Endodermal cell (in vitro differentiated cells): ENCODE measurements at regions not wholly inside any gene's neighbourhood (a gene's known extent, or its start where the extent isn't known, plus 50 kb on each side); places are given as distances from the start of the nearest gene placed in this dataset.

ENCODE experiments used
- DNase-seq: peaks from one replicate; pipeline ENCODE4 v3.0.0-alpha.2; 2017
- H3K27ac ChIP-seq: 2 replicates; pipeline ENCODE4 v1.5.1; 2013; ENCODE audit warnings: mild to moderate bottlenecking, low read depth, low read length, moderate library complexity
- H3K27me3 ChIP-seq: 2 replicates; pipeline ENCODE4 v1.6.1; 2013; ENCODE audit warnings: mild to moderate bottlenecking, low read length, moderate library complexity; ENCODE audit not compliant: insufficient read depth, control insufficient read depth, poor library complexity, severe bottlenecking
- H3K36me3 ChIP-seq: 2 replicates; pipeline ENCODE4 v1.7.0; 2013; ENCODE audit warnings: mild to moderate bottlenecking, low read length, moderate library complexity; ENCODE audit not compliant: control insufficient read depth, insufficient read depth
- H3K4me1 ChIP-seq: one replicate; pipeline ENCODE4 v1.7.0; 2013; ENCODE audit warnings: low read length; ENCODE audit not compliant: control insufficient read depth, insufficient read depth
- H3K4me3 ChIP-seq: 2 replicates; pipeline ENCODE4 v1.5.1; 2013; ENCODE audit warnings: mild to moderate bottlenecking, low read length, moderate library complexity
- H3K9ac ChIP-seq: 2 replicates; pipeline ENCODE4 v1.6.1; 2013; ENCODE audit warnings: mild to moderate bottlenecking, low read length, moderate library complexity; ENCODE audit not compliant: poor library complexity, severe bottlenecking; ENCODE audit errors: extremely low read depth
- H3K9me3 ChIP-seq: 2 replicates; pipeline ENCODE4 v1.6.1; 2013; ENCODE audit warnings: mild to moderate bottlenecking, low read length, moderate library complexity; ENCODE audit not compliant: control insufficient read depth
- H3K27ac Mint-ChIP-seq: 2 replicates; pipeline ENCODE4 v1.8.0; 2020; ENCODE audit warnings: mixed read lengths
- H3K27me3 Mint-ChIP-seq: 2 replicates; pipeline ENCODE4 v1.8.0; 2021; ENCODE audit warnings: mild to moderate bottlenecking, mixed read lengths; ENCODE audit not compliant: insufficient read depth
- H3K36me3 Mint-ChIP-seq: 2 replicates; pipeline ENCODE4 v1.8.0; 2020; ENCODE audit warnings: low read depth, mixed read lengths
- H3K4me1 Mint-ChIP-seq: 2 replicates; pipeline ENCODE4 v1.8.0; 2020; ENCODE audit warnings: mixed read lengths
- H3K4me3 Mint-ChIP-seq: 2 replicates; pipeline ENCODE4 v1.8.0; 2020; ENCODE audit warnings: mild to moderate bottlenecking, moderate library complexity, mixed read lengths
- H3K9me3 Mint-ChIP-seq: 2 replicates; pipeline ENCODE4 v1.8.0; 2020; ENCODE audit warnings: mild to moderate bottlenecking, mixed read lengths
- WGBS, 2 experiments: methylation state at CpG; one replicate each; pipeline versions ENCODE4 v1.1.5 to v1.1.7; 2013; ENCODE audit warnings: missing lambda C conversion rate in 2 of 2, mixed read lengths in 1 of 2; ENCODE audit not compliant: insufficient coverage in 1 of 2, insufficient read length in 1 of 2; 5-methylcytosine and 5-hydroxymethylcytosine counted together
- TF ChIP-seq, protein P1 (sequence below): fragments of 200-600 bp; sonication (generic); conservative IDR thresholded peaks from 2 replicates; pipeline ENCODE4 v1.5.0; 2021; ENCODE audit warnings: antibody characterized with exemption, mild to moderate bottlenecking

DNA sequence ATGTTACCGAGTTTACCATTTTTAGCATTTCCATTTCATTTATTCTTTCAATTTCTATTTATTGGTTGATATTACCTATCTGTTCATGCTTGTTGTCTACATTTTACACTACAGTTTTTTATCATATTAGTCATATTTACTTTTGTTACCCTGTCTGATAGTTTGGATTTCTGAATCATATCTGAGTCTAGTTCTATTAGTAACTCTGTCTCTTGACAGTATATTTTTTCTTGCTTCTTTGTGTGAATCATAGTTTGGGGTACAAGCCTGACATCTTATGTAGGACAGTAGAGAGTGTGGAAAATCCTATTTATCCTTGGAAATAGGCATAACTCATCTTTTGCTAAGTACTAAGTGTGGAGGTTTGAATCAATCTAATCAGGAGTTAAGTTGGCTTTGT, 263.9 kb upstream of the SESN3 start:
- Histone ChIP-seq H3K4me1 (peaks cover 8% of the 10 kb centered on the region), H3K36me3 (no peaks in the 10 kb centered on the region), H3K9ac (no peak overlapping the region), H3K27me3 (no peaks in the 10 kb centered on the region), H3K9me3 (peaks cover 8% of the 10 kb centered on the region), H3K4me3 (no peak overlapping the region), H3K27ac (no peak overlapping the region)
- TF ChIP-seq, protein P1, sequence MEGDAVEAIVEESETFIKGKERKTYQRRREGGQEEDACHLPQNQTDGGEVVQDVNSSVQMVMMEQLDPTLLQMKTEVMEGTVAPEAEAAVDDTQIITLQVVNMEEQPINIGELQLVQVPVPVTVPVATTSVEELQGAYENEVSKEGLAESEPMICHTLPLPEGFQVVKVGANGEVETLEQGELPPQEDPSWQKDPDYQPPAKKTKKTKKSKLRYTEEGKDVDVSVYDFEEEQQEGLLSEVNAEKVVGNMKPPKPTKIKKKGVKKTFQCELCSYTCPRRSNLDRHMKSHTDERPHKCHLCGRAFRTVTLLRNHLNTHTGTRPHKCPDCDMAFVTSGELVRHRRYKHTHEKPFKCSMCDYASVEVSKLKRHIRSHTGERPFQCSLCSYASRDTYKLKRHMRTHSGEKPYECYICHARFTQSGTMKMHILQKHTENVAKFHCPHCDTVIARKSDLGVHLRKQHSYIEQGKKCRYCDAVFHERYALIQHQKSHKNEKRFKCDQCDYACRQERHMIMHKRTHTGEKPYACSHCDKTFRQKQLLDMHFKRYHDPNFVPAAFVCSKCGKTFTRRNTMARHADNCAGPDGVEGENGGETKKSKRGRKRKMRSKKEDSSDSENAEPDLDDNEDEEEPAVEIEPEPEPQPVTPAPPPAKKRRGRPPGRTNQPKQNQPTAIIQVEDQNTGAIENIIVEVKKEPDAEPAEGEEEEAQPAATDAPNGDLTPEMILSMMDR: no peak
- WGBS, 2 experiments: 90% methylated on average over 1 of the region's 1 CpG; no CpG with 5 or more reads in 1 of the 2 experiments
- Mint-ChIP-seq H3K4me1 (peaks cover 29% of the 10 kb centered on the region), H3K27me3 (peaks cover 1% of the 10 kb centered on the region), H3K36me3 (peaks cover 3% of the 10 kb centered on the region), H3K9me3 (peaks cover 10% of the 10 kb centered on the region), H3K27ac (no peak overlapping the region), H3K4me3 (no peak overlapping the region)
- DNase-seq: no peak

- no peaks in the 10 kb centered on the region for H3K27me3 ChIP-seq
- Mint-ChIP-seq H3K4me1 (peaks cover 22% of the 10 kb centered on the region), H3K27ac (no peak overlapping the region), H3K4me3 (no peak overlapping the region), H3K9me3 (peaks cover 13% of the 10 kb centered on the region), H3K27me3 (peaks cover 1% of the 10 kb centered on the region), H3K36me3 (peaks cover 3% of the 10 kb centered on the region)
- no peak overlapping the region for H3K4me3 ChIP-seq
- TF ChIP-seq, protein P1: no peak
- H3K36me3 ChIP-seq: no peaks in the 10 kb centered on the region
- peaks cover 8% of the 10 kb centered on the region for H3K4me1 ChIP-seq
- no peak for DNase-seq
- H3K27ac ChIP-seq: no peak overlapping the region
- no peak overlapping the region for H3K9ac ChIP-seq
- 99 to 100% methylated on average over 1 to 4 of the region's 4 CpGs for WGBS, 2 experiments
- H3K9me3 ChIP-seq: peaks cover 8% of the 10 kb centered on the region
Observed at GRCh38 chr11:95494167-95494566, 263.2 kb upstream of the SESN3 start.

- no peak overlapping the region for H3K4me3 Mint-ChIP-seq
- WGBS, 2 experiments: 96% methylated on average over 1 of the region's 1 CpG; no CpG with 5 or more reads in 1 of the 2 experiments
Observed at GRCh38 chr11:95490625-95491024, 259.6 kb upstream of the SESN3 start.

More at GRCh38 chr11:95490625-95491024, 259.6 kb upstream of the SESN3 start:
- Histone ChIP-seq H3K4me3 (no peak overlapping the region), H3K27me3 (no peaks in the 10 kb centered on the region), H3K9ac (no peak overlapping the region), H3K4me1 (peaks cover 10% of the 10 kb centered on the region), H3K27ac (no peak overlapping the region), H3K9me3 (peaks cover 8% of the 10 kb centered on the region), H3K36me3 (no peaks in the 10 kb centered on the region)
- Mint-ChIP-seq H3K9me3 (peaks cover 13% of the 10 kb centered on the region), H3K27ac (no peak overlapping the region), H3K4me1 (peaks cover 21% of the 10 kb centered on the region), H3K27me3 (peaks cover 16% of the 10 kb centered on the region), H3K36me3 (peaks cover 3% of the 10 kb centered on the region)
- TF ChIP-seq, protein P1: no peak
- DNase-seq: no peak
